ENCODE measurements at regions not wholly inside any gene's neighbourhood (a gene's known extent, or its start where the extent isn't known, plus 50 kb on each side); places are given as distances from the start of the nearest gene placed in this dataset.

- TF ChIP-seq CUX1 (IDR thresholded peaks at IDR 0.05; ENCODE audit: insufficient replicate concordance, low read depth, low read length) (no peak), NKRF (conservative IDR thresholded peaks at IDR 0.05) (no peak), SREBF1 (IDR thresholded peaks at IDR 0.05; ENCODE audit: low read length) (no peak), NFXL1 (IDR thresholded peaks at IDR 0.05; ENCODE audit: borderline replicate concordance) (no peak), NR2C1 (IDR thresholded peaks at IDR 0.05) (no peak), NR2C2 (IDR thresholded peaks at IDR 0.05; ENCODE audit: borderline replicate concordance, control insufficient read depth, insufficient read length, low read depth) (no peak)
Measured at GRCh38 chr3:76054404-76054803, 269.1 kb upstream of the ZNF717 start (continued).

GRCh38 chr3:76061654-76062053 lies 276.3 kb upstream of the ZNF717 start:
- no peak overlapping the region for H3K4me2 ChIP-seq (ENCODE audit: control insufficient read depth, insufficient read depth)
- WGBS (ENCODE audit: insufficient coverage, insufficient replicate concordance, low lambda C conversion rate, missing lambda C conversion rate), result 13% methylated on average over 3 of the region's 3 CpGs
- no TSS peak for BruUV-seq (replicated peaks)
- FAIRE-seq, result no peak
- no peaks in the 10 kb centered on the region; the same call in 2 of the 3 replicates for H3K9me3 ChIP-seq (replicated peaks; ENCODE audit: control insufficient read depth, insufficient read depth, low read length)
- no peaks in the 10 kb centered on the region for H3K36me3 ChIP-seq (ENCODE audit: control insufficient read depth in 2 of 2, insufficient read depth in 2 of 2, low read length in 1 of 2)
- ATAC-seq, result no peak
- no peak overlapping the region for H3K4me3 ChIP-seq
- ChIA-PET CTCF (no interaction called here), RAD21 (ENCODE audit: unreplicated experiment) (no interaction called here), POLR2A (no interaction called here), SMC1A (ENCODE audit: uncharacterized antibody, unreplicated experiment) (no interaction called here)
- H2AFZ ChIP-seq (ENCODE audit: control insufficient read depth, low read depth, low read length), result no peak overlapping the region
- in situ Hi-C loops (cut with MboI) (no loop called here), intact Hi-C loops (cut with micrococcal nuclease; ENCODE audit: unreplicated experiment) (no loop called here)
- no peaks in the 10 kb centered on the region for H3K4me1 ChIP-seq (ENCODE audit: control insufficient read depth, insufficient read depth, low read length)
- no peaks in the 10 kb centered on the region for H4K20me1 ChIP-seq (ENCODE audit: control insufficient read depth, insufficient read depth)
- H3K27me3 ChIP-seq (replicated peaks in 1 of 2; ENCODE audit: control insufficient read depth in 2 of 2, insufficient read depth in 2 of 2, low read length in 1 of 2), result no peaks in the 10 kb centered on the region
- H3K27ac ChIP-seq (ENCODE audit: control insufficient read depth, insufficient read depth), result no peak overlapping the region
- no peaks in the 10 kb centered on the region for H3K79me2 ChIP-seq (ENCODE audit: control insufficient read depth, insufficient read depth, low read length)
- no peak for DNase-seq (ENCODE audit: low read depth, low spot score)
- no peak overlapping the region for H3K9ac ChIP-seq (ENCODE audit: control insufficient read depth, insufficient read depth, low read length)
- TF ChIP-seq SREBF1 (IDR thresholded peaks at IDR 0.05; ENCODE audit: low read length) (no peak), BCL11A (IDR thresholded peaks at IDR 0.05; ENCODE audit: low read depth, low read length) (no peak), ZSCAN29 (IDR thresholded peaks at IDR 0.05) (no peak), MEF2A (IDR thresholded peaks at IDR 0.05; ENCODE audit: insufficient read depth, low read depth, low read length) (no peak), SMAD1 (IDR thresholded peaks at IDR 0.05; ENCODE audit: low read depth, partially characterized antibody) (no peak), POU2F2 (IDR thresholded peaks at IDR 0.05; ENCODE audit: borderline replicate concordance, low read depth, low read length) (no peak), HSF1 (IDR thresholded peaks at IDR 0.05; ENCODE audit: low read depth, low read length) (no peak), ZNF622 (IDR thresholded peaks at IDR 0.05) (no peak)
